ENCODE measurements at regions not wholly inside any gene's neighbourhood (a gene's known extent, or its start where the extent isn't known, plus 50 kb on each side); places are given as distances from the start of the nearest gene placed in this dataset.

- H3K27ac ChIP-seq, result no peak overlapping the region
- no peaks in the 10 kb centered on the region for H3K9me3 ChIP-seq (ENCODE audit: control insufficient read depth, low read length)
- H3K4me3 ChIP-seq (ENCODE audit: low read depth, low read length), result no peak overlapping the region
- no peak overlapping the region for H2AFZ ChIP-seq
- H3K79me2 ChIP-seq, result no peaks in the 10 kb centered on the region
- no peaks in the 10 kb centered on the region for H3K4me1 ChIP-seq
- no peak overlapping the region for H3K4me2 ChIP-seq (ENCODE audit: low read length)
- TF ChIP-seq CTCF (IDR thresholded peaks at IDR 0.05), result no peak
- H3K36me3 ChIP-seq (ENCODE audit: control insufficient read depth, insufficient read depth, low read length), result no peaks in the 10 kb centered on the region
- no peaks in the 10 kb centered on the region for H3K27me3 ChIP-seq (ENCODE audit: control insufficient read depth, insufficient read depth, low read length)
- no peak overlapping the region for H3K9ac ChIP-seq
Measured at GRCh38 chr4:106493086-106493485, 124.5 kb upstream of the GIMD1 start.

GRCh38 chr4:106486533-106486932 lies 118.0 kb upstream of the GIMD1 start:
- no peak overlapping the region for H3K9ac ChIP-seq
- no peak for TF ChIP-seq CTCF (IDR thresholded peaks at IDR 0.05)
- H3K27ac ChIP-seq, result no peak overlapping the region

GRCh38 chr4:106481801-106482200 lies 113.2 kb upstream of the GIMD1 start:
- H3K27ac ChIP-seq, result no peak overlapping the region
- H3K9ac ChIP-seq, result no peak overlapping the region
- TF ChIP-seq CTCF (IDR thresholded peaks at IDR 0.05), result no peak
- no peaks in the 10 kb centered on the region for H3K9me3 ChIP-seq (ENCODE audit: control insufficient read depth, low read length)
- H3K4me3 ChIP-seq (ENCODE audit: low read depth, low read length), result no peak overlapping the region
- H3K27me3 ChIP-seq (ENCODE audit: control insufficient read depth, insufficient read depth, low read length), result no peaks in the 10 kb centered on the region
- no peak overlapping the region for H3K4me2 ChIP-seq (ENCODE audit: low read length)
- H3K36me3 ChIP-seq (ENCODE audit: control insufficient read depth, insufficient read depth, low read length), result no peaks in the 10 kb centered on the region
- H3K4me1 ChIP-seq, result no peaks in the 10 kb centered on the region
- no peaks in the 10 kb centered on the region for H3K79me2 ChIP-seq
- no peak overlapping the region for H2AFZ ChIP-seq

More at GRCh38 chr4:106486533-106486932, 118.0 kb upstream of the GIMD1 start:
- no peaks in the 10 kb centered on the region for H3K27me3 ChIP-seq (ENCODE audit: control insufficient read depth, insufficient read depth, low read length)
- H3K4me1 ChIP-seq, result no peaks in the 10 kb centered on the region
- H3K79me2 ChIP-seq, result no peaks in the 10 kb centered on the region
- H3K4me3 ChIP-seq (ENCODE audit: low read depth, low read length), result no peak overlapping the region
- H3K36me3 ChIP-seq (ENCODE audit: control insufficient read depth, insufficient read depth, low read length), result no peaks in the 10 kb centered on the region
- H3K9me3 ChIP-seq (ENCODE audit: control insufficient read depth, low read length), result no peaks in the 10 kb centered on the region
- H2AFZ ChIP-seq, result no peak overlapping the region
- H3K4me2 ChIP-seq (ENCODE audit: low read length), result no peak overlapping the region

- H3K4me2 ChIP-seq (ENCODE audit: low read length), result no peak overlapping the region
- no peak for TF ChIP-seq CTCF (IDR thresholded peaks at IDR 0.05)
- no peaks in the 10 kb centered on the region for H3K36me3 ChIP-seq (ENCODE audit: control insufficient read depth, insufficient read depth, low read length)
- no peak overlapping the region for H3K27ac ChIP-seq
- H2AFZ ChIP-seq, result no peak overlapping the region
- no peaks in the 10 kb centered on the region for H3K9me3 ChIP-seq (ENCODE audit: control insufficient read depth, low read length)
- H3K4me1 ChIP-seq, result no peaks in the 10 kb centered on the region
- no peaks in the 10 kb centered on the region for H3K27me3 ChIP-seq (ENCODE audit: control insufficient read depth, insufficient read depth, low read length)
- H3K79me2 ChIP-seq, result no peaks in the 10 kb centered on the region
- no peak overlapping the region for H3K4me3 ChIP-seq (ENCODE audit: low read depth, low read length)
- no peak overlapping the region for H3K9ac ChIP-seq
Measured at GRCh38 chr4:106478152-106478551, 109.6 kb upstream of the GIMD1 start.

GRCh38 chr4:106476741-106477140 lies 108.2 kb upstream of the GIMD1 start:
- TF ChIP-seq CTCF (IDR thresholded peaks at IDR 0.05), result no peak
- Histone ChIP-seq H2AFZ (no peak overlapping the region), H3K27ac (no peak overlapping the region), H3K9ac (no peak overlapping the region), H3K36me3 (ENCODE audit: control insufficient read depth, insufficient read depth, low read length) (no peaks in the 10 kb centered on the region), H3K79me2 (no peaks in the 10 kb centered on the region), H3K4me3 (ENCODE audit: low read depth, low read length) (no peak overlapping the region), H3K9me3 (ENCODE audit: control insufficient read depth, low read length) (no peaks in the 10 kb centered on the region), H3K27me3 (ENCODE audit: control insufficient read depth, insufficient read depth, low read length) (no peaks in the 10 kb centered on the region), H3K4me1 (no peaks in the 10 kb centered on the region), H3K4me2 (ENCODE audit: low read length) (no peak overlapping the region)

Measured in parathyroid adenoma (tissue), 2 donors.